HepG2 (cell line): ENCODE measurements at regions not wholly inside any gene's neighbourhood (a gene's known extent, or its start where the extent isn't known, plus 50 kb on each side); places are given as distances from the start of the nearest gene placed in this dataset.

Experiments used
- ATAC-seq: fragments of 200-7000 bp; cut with Tn5 transposase; 3 replicates; pipeline ENCODE4 v1.9.1; 2020; ENCODE audit warnings: mild to moderate bottlenecking, moderate library complexity
- BruUV-seq: library from RNA; stranded (reverse); fragments of 400-500 nt; replicated peaks from 2 replicates; lab custom pipeline; 2021; lab: Mats Ljungman, UMichigan
- CTCF ChIA-PET: fragments of 300-600 bp; formaldehyde crosslinking; extraction: SDS; loops from one replicate; lab custom pipeline; 2021; ENCODE audit warnings: low total read pairs, inconsistent platforms, low intra/inter-chr PET ratio; lab: Yijun Ruan, JAX
- POLR2A ChIA-PET: fragments of 350-600 bp; sonication (Branson Sonifier 250); formaldehyde crosslinking; loops from one replicate; lab custom pipeline; 2020; ENCODE audit warnings: antibody characterized with exemption, inconsistent platforms; lab: Yijun Ruan, JAX
- DNase-seq: peaks from one replicate; pipeline ENCODE4 v3.0.0-alpha.2; 2015; ENCODE audit warnings: low spot score
- FAIRE-seq: peaks from 3 replicates; lab custom pipeline; 2011; peaks lifted over from hg19 to GRCh38; lab: Jason Lieb, UNC
- H2AFZ ChIP-seq: one replicate; pipeline ENCODE4 v1.6.1; 2011; ENCODE audit warnings: low read length, inconsistent platforms
- H3K27ac ChIP-seq: fragments of 300-600 bp; 3 replicates; pipeline ENCODE4 v1.8.0; 2011; ENCODE audit warnings: mixed run types, mild to moderate bottlenecking, mixed read lengths, low read length, inconsistent platforms; ENCODE audit not compliant: insufficient read depth; ENCODE audit errors: extremely low read length
- H3K27me3 ChIP-seq, 2 experiments: fragments of 200-600 bp in 1 of 2; 2 replicates in 1 of 2; 3 replicates in 1 of 2; pipeline versions ENCODE4 v1.6.0 to v1.8.0; 2011; ENCODE audit warnings: low read length in 2 of 2, mild to moderate bottlenecking in 2 of 2, moderate library complexity in 2 of 2, inconsistent platforms in 1 of 2; ENCODE audit not compliant: insufficient read depth in 2 of 2, control insufficient read depth in 1 of 2
- H3K36me3 ChIP-seq, 2 experiments: fragments of 200-600 bp in 1 of 2; replicated peaks in 1 of 2; 2 replicates in 1 of 2; 3 replicates in 1 of 2; pipeline versions ENCODE4 v1.5.1 to v1.8.0; 2011; ENCODE audit warnings: low read length in 2 of 2, inconsistent platforms in 1 of 2; ENCODE audit not compliant: insufficient read depth in 2 of 2, control insufficient read depth in 1 of 2
- H3K4me1 ChIP-seq: 2 replicates; pipeline ENCODE4 v1.5.1; 2012; ENCODE audit warnings: low read length, inconsistent platforms; ENCODE audit not compliant: insufficient read depth
- H3K4me2 ChIP-seq: 2 replicates; pipeline ENCODE4 v1.6.0; 2011; ENCODE audit warnings: low read depth, low read length, inconsistent platforms
- H3K4me3 ChIP-seq, 3 experiments: fragments of 200-600 bp in 1 of 3; sonication (generic), shearing (Covaris generic) in 1 of 3; replicated peaks in 1 of 3; 2 replicates each; pipeline ENCODE4 v1.5.1; 2011 to 2016; ENCODE audit warnings: low read length in 3 of 3, inconsistent platforms in 2 of 3, low read depth in 2 of 3, mild to moderate bottlenecking in 2 of 3, control low read depth in 1 of 3, mixed read lengths in 1 of 3; ENCODE audit not compliant: insufficient read depth in 1 of 3
- H3K79me2 ChIP-seq: one replicate; pipeline ENCODE4 v1.6.1; 2011; ENCODE audit warnings: low read length, inconsistent platforms; ENCODE audit not compliant: insufficient read depth
- H3K9ac ChIP-seq: 2 replicates; pipeline ENCODE4 v1.6.0; 2011; ENCODE audit warnings: mild to moderate bottlenecking, low read depth, low read length, inconsistent platforms; ENCODE audit not compliant: insufficient read depth
- H3K9me3 ChIP-seq: 2 replicates; pipeline ENCODE4 v1.5.1; 2012; ENCODE audit warnings: mild to moderate bottlenecking, low read length
- H4K20me1 ChIP-seq: 2 replicates; pipeline ENCODE4 v1.6.0; 2011; ENCODE audit warnings: inconsistent platforms, mild to moderate bottlenecking, low read length, moderate library complexity; ENCODE audit not compliant: insufficient read depth
- CENPT ChIP-seq: sonication (generic); formaldehyde crosslinking; IDR thresholded peaks from 2 replicates; pipeline ENCODE4 v1.8.0; 2022; ENCODE audit warnings: low read depth, mild to moderate bottlenecking, moderate library complexity, missing genetic modification reagents
- CREBL2 ChIP-seq: sonication (generic); formaldehyde crosslinking; IDR thresholded peaks from 2 replicates; pipeline ENCODE4 v1.8.1; 2023; ENCODE audit warnings: missing genetic modification reagents, mild to moderate bottlenecking, borderline replicate concordance
- GMEB2 ChIP-seq: IDR thresholded peaks from 2 replicates; pipeline ENCODE4 v1.6.1; 2016; ENCODE audit warnings: missing biosample characterization, missing genetic modification reagents, low read depth
- GZF1 ChIP-seq: sonication (generic); formaldehyde crosslinking; IDR thresholded peaks from 2 replicates; pipeline ENCODE4 v1.5.1; 2020; ENCODE audit warnings: mild to moderate bottlenecking, missing genetic modification reagents
- HNRNPL ChIP-seq: fragments of 200-400 bp; formaldehyde crosslinking; IDR thresholded peaks from 2 replicates; pipeline ENCODE4 v1.6.1; 2017; ENCODE audit warnings: mild to moderate bottlenecking, low read depth, low read length
- HOXA5 ChIP-seq: sonication (generic); formaldehyde crosslinking; IDR thresholded peaks from 2 replicates; pipeline ENCODE4 v1.4.0; 2020; ENCODE audit warnings: missing genetic modification reagents
- JDP2 ChIP-seq: sonication (generic); formaldehyde crosslinking; IDR thresholded peaks from 2 replicates; pipeline ENCODE4 v1.8.1; 2022; ENCODE audit warnings: missing genetic modification reagents, borderline replicate concordance
- NFE2L1 ChIP-seq: sonication (generic); formaldehyde crosslinking; IDR thresholded peaks from 2 replicates; pipeline ENCODE4 v1.4.0; 2020; ENCODE audit warnings: missing genetic modification reagents, mild to moderate bottlenecking, borderline replicate concordance
- PAX8 ChIP-seq: sonication (generic); formaldehyde crosslinking; IDR thresholded peaks from 2 replicates; pipeline ENCODE4 v1.8.0; 2022; ENCODE audit warnings: mild to moderate bottlenecking, missing genetic modification reagents, borderline replicate concordance
- REL ChIP-seq: sonication (generic); formaldehyde crosslinking; conservative IDR thresholded peaks from 2 replicates; pipeline ENCODE4 v1.8.0; 2022; ENCODE audit warnings: mild to moderate bottlenecking, missing genetic modification reagents, moderate library complexity
- RNF2 ChIP-seq: fragments of 450-650 bp; conservative IDR thresholded peaks from 2 replicates; pipeline ENCODE4 v1.6.1; 2016; ENCODE audit warnings: low read depth
- SNRNP70 ChIP-seq: fragments of 200-400 bp; formaldehyde crosslinking; IDR thresholded peaks from 2 replicates; pipeline ENCODE4 v1.6.1; 2017; ENCODE audit warnings: mild to moderate bottlenecking, low read depth, low read length, moderate library complexity
- SYNCRIP ChIP-seq: fragments of 200-400 bp; formaldehyde crosslinking; IDR thresholded peaks from 2 replicates; pipeline ENCODE4 v1.6.1; 2018; ENCODE audit warnings: mild to moderate bottlenecking, low read depth, low read length; ENCODE audit not compliant: insufficient read depth
- TCF7L2 ChIP-seq: IDR thresholded peaks from 2 replicates; pipeline ENCODE4 v1.6.1; 2011; ENCODE audit warnings: mild to moderate bottlenecking, low read depth, low read length, moderate library complexity
- ZNF546 ChIP-seq: sonication (generic); formaldehyde crosslinking; conservative IDR thresholded peaks from 2 replicates; pipeline ENCODE4 v1.8.1; 2023; ENCODE audit warnings: mild to moderate bottlenecking, missing genetic modification reagents
- ZNF557 ChIP-seq: sonication (generic); formaldehyde crosslinking; IDR thresholded peaks from 2 replicates; pipeline ENCODE4 v1.4.0; 2020; ENCODE audit warnings: missing genetic modification reagents
- ZNF567 ChIP-seq: sonication (generic); formaldehyde crosslinking; IDR thresholded peaks from 2 replicates; pipeline ENCODE4 v1.8.1; 2023; ENCODE audit warnings: mild to moderate bottlenecking, missing genetic modification reagents, borderline replicate concordance
- ZNF572 ChIP-seq: sonication (generic); formaldehyde crosslinking; IDR thresholded peaks from 2 replicates; pipeline ENCODE4 v1.5.1; 2020; ENCODE audit warnings: mild to moderate bottlenecking, missing genetic modification reagents
- ZNF670 ChIP-seq: sonication (generic); formaldehyde crosslinking; IDR thresholded peaks from 2 replicates; pipeline ENCODE4 v1.8.0; 2022; ENCODE audit warnings: mild to moderate bottlenecking, missing genetic modification reagents, borderline replicate concordance
- ZNF704 ChIP-seq: sonication (generic); formaldehyde crosslinking; IDR thresholded peaks from 2 replicates; pipeline ENCODE4 v1.8.1; 2023; ENCODE audit warnings: mild to moderate bottlenecking, inconsistent platforms, moderate library complexity, missing genetic modification reagents, borderline replicate concordance
- ZNF839 ChIP-seq: sonication (generic); formaldehyde crosslinking; IDR thresholded peaks from 2 replicates; pipeline ENCODE4 v1.4.0; 2020; ENCODE audit warnings: missing genetic modification reagents, mild to moderate bottlenecking, borderline replicate concordance
- WGBS: methylation state at CpG from one replicate; pipeline ENCODE4 v1.1.6; 2017; ENCODE audit warnings: low lambda C conversion rate; 5-methylcytosine and 5-hydroxymethylcytosine counted together
- in situ Hi-C: cut with HindIII; loops from 2 replicates; pipeline ENCODE4 v1.10.0; 2017; ENCODE audit warnings: low pct_unique_long_range_greater_than_20kb; ENCODE audit not compliant: extremely low pct_ligation_motif_present
- intact Hi-C: fragments of 100-400 bp; cut with micrococcal nuclease; formaldehyde crosslinking; loops from one replicate; pipeline ENCODE4 v1.10.0; 2022; ENCODE audit not compliant: unreplicated experiment

- no peak for TF ChIP-seq NFE2L1 (CRISPR knock-in tag)
- TF ChIP-seq REL (CRISPR knock-in tag): no peak
- TF ChIP-seq SNRNP70: no peak
- no peak for TF ChIP-seq CENPT
- no peak for TF ChIP-seq ZNF567 (CRISPR knock-in tag)
These were observed 313.2 kb downstream of the PIK3C3 start (continued) for GRCh38 chr18:42268186-42268725.

GRCh38 chr18:42268798-42269197, 313.8 kb downstream of the PIK3C3 start:
- ATAC-seq (no peak), DNase-seq (no peak), FAIRE-seq (no peak)
- ChIA-PET CTCF (no interaction called here), POLR2A (no interaction called here)
- intact Hi-C loops: no loop called here
- Histone ChIP-seq H4K20me1 (no peaks in the 10 kb centered on the region), H2AFZ (no peak overlapping the region), H3K27me3 (no peaks in the 10 kb centered on the region), H3K79me2 (no peaks in the 10 kb centered on the region), H3K27ac (no peak overlapping the region), H3K9ac (no peak overlapping the region), H3K36me3 (no peaks in the 10 kb centered on the region), H3K4me1 (no peaks in the 10 kb centered on the region), H3K9me3 (no peaks in the 10 kb centered on the region), H3K4me3 (no peak overlapping the region), H3K4me2 (no peak overlapping the region)
- in situ Hi-C loops: no loop called here
- no TSS peak for BruUV-seq
- WGBS: 76% methylated on average over 5 of the region's 5 CpGs
- no peak for TF ChIP-seq RNF2
- no peak for TF ChIP-seq ZNF572 (CRISPR knock-in tag)
- TF ChIP-seq PAX8: no peak
- no peak for TF ChIP-seq ZNF546 (CRISPR knock-in tag)
- TF ChIP-seq CREBL2 (CRISPR knock-in tag): no peak
- no peak for TF ChIP-seq TCF7L2
- TF ChIP-seq GMEB2 (CRISPR knock-in tag): no peak
- TF ChIP-seq ZNF704 (CRISPR knock-in tag): no peak
- TF ChIP-seq HOXA5 (CRISPR knock-in tag): no peak
- no peak for TF ChIP-seq SYNCRIP
- TF ChIP-seq HNRNPL: no peak
- no peak for TF ChIP-seq ZNF557
- no peak for TF ChIP-seq ZNF670 (CRISPR knock-in tag)
- TF ChIP-seq ZNF839: no peak
- no peak for TF ChIP-seq JDP2 (CRISPR knock-in tag)
- TF ChIP-seq GZF1: no peak
